ENCODE measurements at regions not wholly inside any gene's neighbourhood (a gene's known extent, or its start where the extent isn't known, plus 50 kb on each side); places are given as distances from the start of the nearest gene placed in this dataset.
"Not testable (repeated sequence)": the region's sequence is repeated elsewhere in the genome, so short reads cannot be mapped to it uniquely, and the experiment has no call there.

- ChIA-PET CTCF (no interaction called here), POLR2A (no interaction called here)
- TF ChIP-seq SP1 (IDR thresholded peaks at IDR 0.05) (no peak), FOXM1 (IDR thresholded peaks at IDR 0.05; ENCODE audit: borderline replicate concordance) (no peak), BHLHE40 (IDR thresholded peaks at IDR 0.05; ENCODE audit: borderline replicate concordance) (no peak), LEF1 (IDR thresholded peaks at IDR 0.05; ENCODE audit: borderline replicate concordance) (no peak), FOXA1 (IDR thresholded peaks at IDR 0.05) (no peak), L3MBTL2 (conservative IDR thresholded peaks at IDR 0.05) (no peak), ZNF384 (IDR thresholded peaks at IDR 0.05) (no peak), ARNT (IDR thresholded peaks at IDR 0.05) (no peak), FOXK2 (IDR thresholded peaks at IDR 0.05) (no peak), NFRKB (IDR thresholded peaks at IDR 0.05) (no peak), ELF4 (IDR thresholded peaks at IDR 0.05) (no peak)
- no peak for DNase-seq (ENCODE audit: extremely low spot score)
Measured at GRCh38 chr5:25090854-25091253, 446.1 kb upstream of the CDH10 start.

- ChIA-PET CTCF (no interaction called here), POLR2A (no interaction called here)
- no peak for DNase-seq (ENCODE audit: extremely low spot score)
- no peak for TF ChIP-seq L3MBTL2 (conservative IDR thresholded peaks at IDR 0.05)
- TF ChIP-seq NFRKB (IDR thresholded peaks at IDR 0.05) = no peak
- TF ChIP-seq ARNT (IDR thresholded peaks at IDR 0.05) = no peak
- TF ChIP-seq ZNF384 (IDR thresholded peaks at IDR 0.05) = no peak
- TF ChIP-seq HDGF (IDR thresholded peaks at IDR 0.05; ENCODE audit: borderline replicate concordance) = no peak
- no peak for TF ChIP-seq SUZ12 (IDR thresholded peaks at IDR 0.05)
- no peak for TF ChIP-seq PKNOX1 (IDR thresholded peaks at IDR 0.05)
- no peak for TF ChIP-seq ELF4 (IDR thresholded peaks at IDR 0.05)
- no peak for TF ChIP-seq BHLHE40 (IDR thresholded peaks at IDR 0.05; ENCODE audit: borderline replicate concordance)
- TF ChIP-seq TARDBP (IDR thresholded peaks at IDR 0.05) = no peak
Measured at GRCh38 chr5:25090275-25090674, 445.5 kb upstream of the CDH10 start.

- DNase-seq (ENCODE audit: extremely low spot score); CTCF ChIA-PET; POLR2A ChIA-PET: not testable (repeated sequence)
Measured at GRCh38 chr5:25088689-25089088, 443.9 kb upstream of the CDH10 start.

- POLR2A ChIA-PET; DNase-seq (ENCODE audit: extremely low spot score); CTCF ChIA-PET: not testable (repeated sequence)
Measured at GRCh38 chr5:25083261-25083660, 438.5 kb upstream of the CDH10 start.

GRCh38 chr5:25066239-25066638 is 421.5 kb upstream of the CDH10 start:
- no peak for TF ChIP-seq ELF4 (IDR thresholded peaks at IDR 0.05)
- no peak for TF ChIP-seq SP1 (IDR thresholded peaks at IDR 0.05)
- no peak for TF ChIP-seq SUZ12 (IDR thresholded peaks at IDR 0.05)
- no peak for TF ChIP-seq PKNOX1 (IDR thresholded peaks at IDR 0.05)
- TF ChIP-seq FOXK2 (IDR thresholded peaks at IDR 0.05) = no peak
- ChIA-PET CTCF (no interaction called here), POLR2A (no interaction called here)
- no peak for DNase-seq (ENCODE audit: extremely low spot score)

GRCh38 chr5:25064306-25064705 is 419.5 kb upstream of the CDH10 start:
- POLR2A ChIA-PET = no interaction called here
- DNase-seq (ENCODE audit: extremely low spot score) = no peak
- TF ChIP-seq PKNOX1 (IDR thresholded peaks at IDR 0.05) = no peak
- no peak for TF ChIP-seq FOXM1 (IDR thresholded peaks at IDR 0.05; ENCODE audit: borderline replicate concordance)
- no peak for TF ChIP-seq SUZ12 (IDR thresholded peaks at IDR 0.05)
- no peak for TF ChIP-seq CTBP1 (IDR thresholded peaks at IDR 0.05; ENCODE audit: borderline replicate concordance)
- no peak for TF ChIP-seq SP1 (IDR thresholded peaks at IDR 0.05)
- no peak for TF ChIP-seq NFRKB (IDR thresholded peaks at IDR 0.05)
- no peak for TF ChIP-seq ELF4 (IDR thresholded peaks at IDR 0.05)
- TF ChIP-seq TARDBP (IDR thresholded peaks at IDR 0.05) = no peak
- TF ChIP-seq HDGF (IDR thresholded peaks at IDR 0.05; ENCODE audit: borderline replicate concordance) = no peak
- no peak for TF ChIP-seq ZNF384 (IDR thresholded peaks at IDR 0.05)
- CTCF ChIA-PET = no interaction called here

- POLR2A ChIA-PET = no interaction called here
- CTCF ChIA-PET = interaction anchor here (0.6 kb wide), 1 partner anchor 8 kb away, joined by 4 read pairs; no protein-coding TSS in a partner anchor
- no peak for DNase-seq (ENCODE audit: extremely low spot score)
- TF ChIP-seq FOXK2 (IDR thresholded peaks at IDR 0.05) (no peak), NFRKB (IDR thresholded peaks at IDR 0.05) (no peak), FOXM1 (IDR thresholded peaks at IDR 0.05; ENCODE audit: borderline replicate concordance) (no peak), CTBP1 (IDR thresholded peaks at IDR 0.05; ENCODE audit: borderline replicate concordance) (no peak), ELF4 (IDR thresholded peaks at IDR 0.05) (no peak), SUZ12 (IDR thresholded peaks at IDR 0.05) (no peak), ZNF384 (IDR thresholded peaks at IDR 0.05) (no peak), BHLHE40 (IDR thresholded peaks at IDR 0.05; ENCODE audit: borderline replicate concordance) (no peak)
Measured at GRCh38 chr5:25060575-25060974, 415.8 kb upstream of the CDH10 start.

GRCh38 chr5:25056836-25057235 is 412.1 kb upstream of the CDH10 start:
- no peak for TF ChIP-seq NFRKB (IDR thresholded peaks at IDR 0.05)
- no peak for TF ChIP-seq ARNT (IDR thresholded peaks at IDR 0.05)
- no peak for TF ChIP-seq SP1 (IDR thresholded peaks at IDR 0.05)
- no peak for TF ChIP-seq FOXM1 (IDR thresholded peaks at IDR 0.05; ENCODE audit: borderline replicate concordance)
- no peak for TF ChIP-seq HDGF (IDR thresholded peaks at IDR 0.05; ENCODE audit: borderline replicate concordance)
- no peak for TF ChIP-seq PKNOX1 (IDR thresholded peaks at IDR 0.05)
- no peak for TF ChIP-seq FOXK2 (IDR thresholded peaks at IDR 0.05)
- no peak for TF ChIP-seq LEF1 (IDR thresholded peaks at IDR 0.05; ENCODE audit: borderline replicate concordance)
- TF ChIP-seq FOXA1 (IDR thresholded peaks at IDR 0.05) = no peak
- TF ChIP-seq CTBP1 (IDR thresholded peaks at IDR 0.05; ENCODE audit: borderline replicate concordance) = no peak
- TF ChIP-seq ELF4 (IDR thresholded peaks at IDR 0.05) = no peak
- TF ChIP-seq BHLHE40 (IDR thresholded peaks at IDR 0.05; ENCODE audit: borderline replicate concordance) = no peak
- TF ChIP-seq SUZ12 (IDR thresholded peaks at IDR 0.05) = no peak
- no peak for TF ChIP-seq ZNF384 (IDR thresholded peaks at IDR 0.05)
- no peak for TF ChIP-seq TARDBP (IDR thresholded peaks at IDR 0.05)
- no peak for TF ChIP-seq L3MBTL2 (conservative IDR thresholded peaks at IDR 0.05)
- DNase-seq (ENCODE audit: extremely low spot score) = no peak
- POLR2A ChIA-PET = no interaction called here
- CTCF ChIA-PET = no interaction called here
